Right lobe of liver (tissue), 6 donors: ENCODE measurements at regions not wholly inside any gene's neighbourhood (a gene's known extent, or its start where the extent isn't known, plus 50 kb on each side); places are given as distances from the start of the nearest gene placed in this dataset.
"Not testable (repeated sequence)": the region's sequence is repeated elsewhere in the genome, so short reads cannot be mapped to it uniquely, and the experiment has no call there.

Source experiments
- ATAC-seq, 4 donors: fragments of 200-7000 bp; cut with Tn5 transposase; one replicate each; pipeline ENCODE4 v1.9.1; 2020; ENCODE audit warnings: mild to moderate bottlenecking in 4 of 4, moderate library complexity in 4 of 4
- DNase-seq, 3 donors: peaks; one replicate each; pipeline ENCODE4 v3.0.0-alpha.2; 2020
- H3K27ac ChIP-seq, 3 donors: fragments of 200-600 bp; one replicate each; pipeline ENCODE4 v1.8.0; 2022
- H3K27me3 ChIP-seq, 2 donors: fragments of 200-600 bp; one replicate each; pipeline ENCODE4 v1.8.0; 2022
- H3K36me3 ChIP-seq, 4 donors: fragments of 200-600 bp; sonication (generic) in 1 of 4; one replicate each; pipeline versions ENCODE4 v1.5.1 to v1.8.0; 2017 to 2022; ENCODE audit warnings: control low read depth in 1 of 4
- H3K4me1 ChIP-seq, 4 donors: fragments of 200-600 bp; sonication (generic) in 1 of 4; one replicate each; pipeline versions ENCODE4 v1.5.1 to v1.8.0; 2017 to 2022; ENCODE audit warnings: control low read depth in 1 of 4
- H3K4me3 ChIP-seq, 3 donors: fragments of 200-600 bp; one replicate each; pipeline ENCODE4 v1.8.0; 2022
- H3K9me3 ChIP-seq, 4 donors: fragments of 200-600 bp; sonication (generic) in 1 of 4; one replicate each; pipeline versions ENCODE4 v1.5.1 to v1.8.0; 2017 to 2022; ENCODE audit warnings: control low read depth in 1 of 4
- POLR2A ChIP-seq: fragments of 450-650 bp; IDR thresholded peaks from one replicate; pipeline ENCODE4 v1.6.1; 2017; ENCODE audit warnings: antibody characterized with exemption, mild to moderate bottlenecking
- WGBS: methylation state at CpG from one replicate; pipeline ENCODE4 v1.1.6; 2018; ENCODE audit warnings: low coverage, low lambda C conversion rate; ENCODE audit not compliant: insufficient coverage; ENCODE audit errors: missing lambda C conversion rate; 5-methylcytosine and 5-hydroxymethylcytosine counted together
- intact Hi-C, 2 donors: fragments of 100-400 bp; cut with DNase I; formaldehyde crosslinking; loops; one replicate each; pipeline versions ENCODE4 v1.11.2 to v1.14.1; 2022
- TF ChIP-seq, protein P1 (sequence below), 4 donors: fragments of 200-600 bp in 3 of 4; fragments of 450-650 bp in 1 of 4; IDR thresholded peaks; one replicate each; pipeline versions ENCODE4 v1.5.1 to v1.8.0; 2016 to 2022; ENCODE audit warnings: antibody characterized with exemption in 4 of 4, mild to moderate bottlenecking in 2 of 4
- donor health status: DM: no; HTN: yes; CAD: no.
- donor health status: DM: no; HTN: no; CAD: no.
- donor health status: DM: no; HTN: no; CAD: no.
- donor health status: DM: no; HTN: yes; CAD: no.
- donor health status: DM: no; HTN: yes; CAD: no.

DNA sequence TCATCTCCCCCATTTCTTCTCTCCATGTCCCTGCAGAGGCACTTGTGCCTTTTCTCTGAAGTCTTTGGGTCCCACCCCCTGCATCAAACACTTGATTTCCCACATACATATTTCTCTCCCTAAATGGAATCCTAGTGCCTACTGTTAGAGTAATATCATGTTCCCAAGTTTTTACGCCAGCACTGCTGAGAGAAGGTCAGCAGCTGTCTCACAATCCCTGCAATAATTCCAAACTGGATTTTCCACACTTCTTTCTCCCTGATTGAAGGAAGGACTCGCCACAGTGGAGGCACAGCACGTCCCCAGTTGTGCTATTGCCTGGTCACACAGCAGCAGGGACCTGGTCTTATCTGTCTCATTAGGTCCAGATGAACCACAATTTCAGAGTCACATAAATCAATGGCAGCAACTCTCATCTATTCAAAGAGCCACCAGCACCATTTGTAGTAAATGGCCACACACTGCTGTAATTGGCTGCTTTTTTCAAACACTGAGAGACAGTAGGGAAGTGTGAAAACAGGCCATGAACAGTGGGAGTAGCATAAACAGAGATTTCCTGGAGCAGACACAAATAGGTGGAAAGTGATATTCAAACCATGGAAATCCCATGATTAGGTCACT, 605.5 kb downstream of the XPNPEP1 start:
- no peak overlapping the region for H3K4me3 ChIP-seq
- TF ChIP-seq, protein P1, sequence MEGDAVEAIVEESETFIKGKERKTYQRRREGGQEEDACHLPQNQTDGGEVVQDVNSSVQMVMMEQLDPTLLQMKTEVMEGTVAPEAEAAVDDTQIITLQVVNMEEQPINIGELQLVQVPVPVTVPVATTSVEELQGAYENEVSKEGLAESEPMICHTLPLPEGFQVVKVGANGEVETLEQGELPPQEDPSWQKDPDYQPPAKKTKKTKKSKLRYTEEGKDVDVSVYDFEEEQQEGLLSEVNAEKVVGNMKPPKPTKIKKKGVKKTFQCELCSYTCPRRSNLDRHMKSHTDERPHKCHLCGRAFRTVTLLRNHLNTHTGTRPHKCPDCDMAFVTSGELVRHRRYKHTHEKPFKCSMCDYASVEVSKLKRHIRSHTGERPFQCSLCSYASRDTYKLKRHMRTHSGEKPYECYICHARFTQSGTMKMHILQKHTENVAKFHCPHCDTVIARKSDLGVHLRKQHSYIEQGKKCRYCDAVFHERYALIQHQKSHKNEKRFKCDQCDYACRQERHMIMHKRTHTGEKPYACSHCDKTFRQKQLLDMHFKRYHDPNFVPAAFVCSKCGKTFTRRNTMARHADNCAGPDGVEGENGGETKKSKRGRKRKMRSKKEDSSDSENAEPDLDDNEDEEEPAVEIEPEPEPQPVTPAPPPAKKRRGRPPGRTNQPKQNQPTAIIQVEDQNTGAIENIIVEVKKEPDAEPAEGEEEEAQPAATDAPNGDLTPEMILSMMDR (IDR thresholded peaks at IDR 0.05), result no peak
- no peak for TF ChIP-seq POLR2A
- ATAC-seq, result no peak
- H3K27ac ChIP-seq, result no peak overlapping the region
- no peaks in the 10 kb centered on the region for H3K4me1 ChIP-seq
- WGBS, result 100% methylated on average over 1 of the region's 3 CpGs
- no peak for DNase-seq
- H3K9me3 ChIP-seq, result peaks cover 0 to 3% (median 0%) of the 10 kb centered on the region in 4 donors
- no peaks in the 10 kb centered on the region for H3K27me3 ChIP-seq
- intact Hi-C loops, result no loop called here
- H3K36me3 ChIP-seq, result no peaks in the 10 kb centered on the region

DNA sequence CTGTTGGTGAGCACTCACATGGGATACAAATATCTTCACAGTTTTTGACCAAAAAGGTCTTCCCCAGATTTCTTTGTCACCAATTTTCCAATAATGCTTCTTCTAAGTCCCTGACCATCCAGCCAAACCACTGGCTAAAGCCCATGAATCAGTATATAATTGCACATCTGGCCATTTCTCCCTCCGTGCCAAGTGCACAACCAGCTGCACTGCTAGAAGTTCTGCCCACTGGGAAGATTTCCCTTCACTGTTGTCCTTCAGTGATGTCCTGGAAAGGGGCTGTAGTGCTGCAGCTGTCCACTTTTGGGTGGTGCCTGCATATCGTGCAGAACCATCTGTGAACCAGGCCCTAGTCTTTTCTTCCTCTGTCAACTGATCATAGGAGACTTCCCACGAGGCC, 609.3 kb downstream of the XPNPEP1 start:
- H3K4me1 ChIP-seq, H3K9me3 ChIP-seq, H3K27me3 ChIP-seq, H3K36me3 ChIP-seq, DNase-seq, intact Hi-C loops, ATAC-seq, H3K4me3 ChIP-seq, H3K27ac ChIP-seq: not testable (repeated sequence)
- 38% methylated on average over 2 of the region's 3 CpGs for WGBS

DNA sequence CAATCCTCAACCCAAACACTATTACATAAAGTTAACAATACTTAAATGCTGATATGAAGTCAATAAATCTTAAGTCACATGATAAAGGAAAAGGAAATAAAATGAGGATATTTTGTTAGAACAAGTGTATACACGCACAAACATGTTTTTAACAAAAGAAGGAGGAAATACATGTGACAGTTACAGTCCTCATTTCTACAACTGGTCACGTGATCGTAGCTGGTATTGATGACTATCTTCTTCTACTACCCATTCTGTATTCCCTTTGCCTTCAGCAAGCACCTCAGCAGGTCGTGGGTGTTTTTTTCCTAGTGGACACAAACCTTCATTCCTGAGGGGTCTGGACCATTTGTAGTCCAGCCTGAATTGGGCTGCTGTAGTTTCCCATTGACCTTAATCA, 610.8 kb downstream of the XPNPEP1 start:
- ATAC-seq, intact Hi-C loops, H3K4me1 ChIP-seq, H3K9me3 ChIP-seq, H3K4me3 ChIP-seq, H3K27ac ChIP-seq, DNase-seq, H3K36me3 ChIP-seq, H3K27me3 ChIP-seq: not testable (repeated sequence)
- 54% methylated on average over 4 of the region's 4 CpGs for WGBS

DNA sequence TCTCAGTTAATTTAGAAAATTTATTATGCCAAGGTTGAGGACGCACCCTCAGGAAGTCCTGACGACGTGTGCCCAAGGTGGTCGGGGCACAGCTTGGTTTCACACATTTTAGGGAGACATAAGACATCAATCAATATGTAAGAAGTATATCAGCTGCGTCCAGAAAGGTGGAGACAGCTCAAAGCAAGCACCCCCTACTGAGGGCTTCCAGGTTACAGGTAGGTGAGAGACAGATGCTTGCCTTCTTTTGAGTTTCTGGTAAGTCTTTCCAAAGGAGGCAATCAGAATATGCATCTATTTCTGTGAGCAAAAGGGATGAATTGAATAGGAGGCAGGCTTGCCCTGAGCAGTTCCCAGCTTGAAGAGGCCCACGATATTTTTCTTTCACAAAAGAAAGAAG, 614.3 kb downstream of the XPNPEP1 start:
- no peak for ATAC-seq
- WGBS, result 29% methylated on average over 6 of the region's 6 CpGs
- intact Hi-C loops, result no loop called here

DNA sequence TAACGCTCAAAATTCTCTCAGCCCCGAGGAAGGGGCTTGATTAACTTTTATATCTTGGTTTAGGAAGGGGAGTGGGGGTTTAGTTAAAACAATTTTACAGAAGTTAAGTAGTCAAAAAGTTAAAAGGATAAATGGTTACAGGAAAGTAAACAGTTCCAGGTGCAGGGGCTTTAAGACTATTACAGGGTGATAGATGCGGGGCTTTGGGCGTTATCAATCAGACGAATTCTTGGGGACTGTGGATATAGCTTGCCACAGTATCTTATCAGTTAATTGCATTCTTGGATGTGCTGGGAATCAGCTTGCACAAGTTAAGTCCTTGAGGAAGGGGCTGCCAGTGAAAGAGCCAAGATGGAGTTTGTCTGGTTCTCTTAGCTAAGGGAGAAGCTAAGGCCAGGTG, 616.2 kb downstream of the XPNPEP1 start:
- DNase-seq, ATAC-seq, H3K9me3 ChIP-seq, H3K4me3 ChIP-seq, H3K27me3 ChIP-seq, H3K4me1 ChIP-seq, H3K36me3 ChIP-seq, intact Hi-C loops, H3K27ac ChIP-seq: not testable (repeated sequence)
- 40% methylated on average over 5 of the region's 5 CpGs for WGBS

More for the DNA sequence above, 614.3 kb downstream of the XPNPEP1 start:
- DNase-seq, result no peak
- H3K27me3 ChIP-seq, result no peaks in the 10 kb centered on the region
- no peak overlapping the region for H3K4me3 ChIP-seq
- no peaks in the 10 kb centered on the region for H3K36me3 ChIP-seq
- H3K27ac ChIP-seq, result no peak overlapping the region
- H3K4me1 ChIP-seq, result no peaks in the 10 kb centered on the region
- TF ChIP-seq, protein P1 (IDR thresholded peaks at IDR 0.05), result no peak
- no peaks in the 10 kb centered on the region for H3K9me3 ChIP-seq

DNA sequence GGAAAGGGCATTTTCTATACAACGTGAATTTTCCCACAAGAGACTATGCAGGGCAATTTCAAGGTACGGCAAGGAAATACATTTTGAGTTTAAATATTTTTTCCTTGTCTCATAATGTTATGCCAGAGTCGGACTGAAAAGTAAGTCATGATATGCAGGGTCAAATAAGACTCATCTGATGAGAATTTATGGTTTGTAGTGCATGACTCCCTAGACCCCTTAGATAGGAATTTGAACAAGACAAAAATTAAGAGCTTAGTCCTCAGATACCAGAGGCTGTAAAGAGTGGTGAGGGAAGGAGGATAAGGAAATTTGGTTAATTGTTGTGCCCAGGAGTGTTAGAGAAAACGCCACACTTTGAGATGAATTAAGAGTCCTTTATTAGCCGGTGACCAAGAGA, 616.6 kb downstream of the XPNPEP1 start:
- Histone ChIP-seq H3K4me3 (no peak overlapping the region), H3K4me1 (no peaks in the 10 kb centered on the region), H3K27ac (no peak overlapping the region), H3K27me3 (no peaks in the 10 kb centered on the region), H3K36me3 (no peaks in the 10 kb centered on the region), H3K9me3 (no peaks in the 10 kb centered on the region)
- ATAC-seq (no peak), DNase-seq (no peak)
- 25% methylated on average over 5 of the region's 5 CpGs for WGBS
- no peak for TF ChIP-seq POLR2A
- TF ChIP-seq, protein P1 (IDR thresholded peaks at IDR 0.05), result no peak
- intact Hi-C loops, result no loop called here
